MM.1S (cell line): ENCODE measurements at regions not wholly inside any gene's neighbourhood (a gene's known extent, or its start where the extent isn't known, plus 50 kb on each side); places are given as distances from the start of the nearest gene placed in this dataset.

ENCODE experiments used
- CTCF ChIP-seq: fragments of 300-600 bp; sonication (generic); IDR thresholded peaks from 2 replicates; pipeline ENCODE4 v1.5.1; 2016; ENCODE audit warnings: antibody characterized with exemption, low read length, mixed read lengths
- EZH2 ChIP-seq: fragments of 300-600 bp; sonication (generic); optimal IDR thresholded peaks from 2 replicates; pipeline ENCODE3; 2017; ENCODE audit warnings: low read depth, mild to moderate bottlenecking, antibody characterized with exemption, low read length, mixed read lengths

DNA sequence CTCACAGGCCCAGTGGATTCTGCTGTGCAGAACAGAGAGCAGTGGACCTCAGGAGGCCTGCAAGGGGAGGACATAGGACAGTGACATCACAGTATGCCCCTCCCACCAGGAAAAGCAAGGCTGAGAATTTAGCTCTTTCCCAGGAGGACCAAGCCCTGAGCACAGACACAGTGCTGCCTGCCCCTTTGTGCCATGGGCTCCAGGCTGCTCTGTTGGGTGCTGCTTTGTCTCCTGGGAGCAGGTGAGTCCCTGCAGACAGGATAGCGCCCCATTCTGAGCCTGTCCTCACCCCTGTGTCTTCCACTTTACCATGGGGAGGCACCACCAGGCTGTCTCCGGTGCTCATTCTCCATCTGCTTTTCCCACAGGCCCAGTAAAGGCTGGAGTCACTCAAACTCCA lies 63.0 kb upstream of the PRSS58 start:
- TF ChIP-seq EZH2 = no peak
- no peak for TF ChIP-seq CTCF
